Fibroblast of skin of abdomen (primary cell): ENCODE measurements at regions not wholly inside any gene's neighbourhood (a gene's known extent, or its start where the extent isn't known, plus 50 kb on each side); places are given as distances from the start of the nearest gene placed in this dataset.
A peak's percentile ranks its signal among the peaks of the same experiment; 100 is the strongest.

ENCODE experiments used
- DNase-seq: peaks from one replicate; pipeline ENCODE4 v3.0.0-alpha.2; 2013

DNA sequence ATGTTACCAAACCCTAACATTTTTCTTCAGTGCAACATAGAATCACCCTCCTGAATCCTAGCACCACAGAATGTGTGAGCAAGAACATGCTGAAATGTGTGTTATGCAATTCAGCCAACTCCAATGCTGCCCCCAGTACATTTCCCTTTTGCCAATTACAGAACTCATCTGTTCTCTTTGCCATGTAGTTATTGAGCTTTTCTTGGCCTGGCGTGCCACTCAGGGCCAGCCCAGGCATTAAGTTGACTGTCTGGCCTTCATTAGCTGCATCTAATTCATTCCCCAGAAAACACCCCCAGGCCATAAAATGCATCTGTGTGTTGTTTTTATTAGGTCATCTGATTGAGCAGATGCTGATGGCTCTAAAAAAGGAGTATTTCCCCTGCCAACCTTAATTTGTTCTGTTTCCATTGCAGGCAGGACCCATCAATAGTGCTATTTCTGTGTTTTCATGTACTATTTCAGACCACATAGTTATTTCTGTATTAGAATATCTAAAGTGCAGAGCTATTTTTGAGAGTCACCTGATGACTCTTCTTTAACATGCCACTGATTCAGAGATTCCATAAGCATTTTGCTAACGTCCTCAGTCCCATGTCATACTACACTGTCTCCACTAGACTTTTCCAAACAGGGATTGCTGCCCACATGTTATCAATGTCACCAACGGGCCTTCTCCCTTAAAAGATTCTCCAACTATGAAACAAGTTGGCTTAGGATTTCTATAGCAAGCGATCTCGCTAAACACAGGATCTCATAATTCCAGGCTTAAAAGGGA lies 969.7 kb downstream of the CDH11 start:
- DNase-seq = peak; percentile 36

DNA sequence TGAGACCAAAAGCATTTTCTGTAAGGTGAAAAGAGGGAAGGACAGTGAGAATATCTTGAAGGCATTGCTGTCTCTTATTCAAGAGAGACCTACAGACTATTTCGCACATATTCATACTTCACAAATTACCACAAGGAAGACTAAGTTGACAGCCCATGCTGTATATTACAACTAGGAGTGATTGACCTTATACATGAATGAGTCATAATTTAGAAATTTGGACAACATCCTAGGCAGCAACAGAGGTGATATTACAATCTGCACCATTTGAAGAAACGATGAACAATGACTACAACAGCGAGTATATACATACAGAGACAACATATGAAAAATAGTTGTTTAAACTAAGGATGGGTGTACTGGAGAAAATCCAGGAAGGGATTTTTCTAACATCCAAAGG lies 971.7 kb downstream of the CDH11 start:
- DNase-seq = peak; percentile 64

DNA sequence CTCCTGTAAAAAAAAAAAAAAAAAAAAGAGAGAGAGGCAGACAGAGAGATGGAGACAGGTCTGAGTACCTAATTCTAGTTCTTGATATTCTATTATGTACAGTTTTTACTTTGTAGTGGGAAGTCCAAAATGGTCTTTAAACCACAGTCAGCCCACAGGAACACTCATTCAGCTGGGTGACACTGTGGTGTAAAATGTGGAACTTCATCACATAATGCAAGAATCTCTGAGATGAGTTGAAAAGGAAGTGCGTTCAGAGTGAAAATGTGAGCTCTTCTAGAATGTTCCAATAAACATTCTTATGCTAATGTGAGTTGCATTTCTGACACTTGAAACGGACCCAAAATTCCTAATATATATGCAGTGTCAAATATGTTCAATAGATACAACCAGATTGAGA lies 972.1 kb downstream of the CDH11 start:
- no peak for DNase-seq

DNA sequence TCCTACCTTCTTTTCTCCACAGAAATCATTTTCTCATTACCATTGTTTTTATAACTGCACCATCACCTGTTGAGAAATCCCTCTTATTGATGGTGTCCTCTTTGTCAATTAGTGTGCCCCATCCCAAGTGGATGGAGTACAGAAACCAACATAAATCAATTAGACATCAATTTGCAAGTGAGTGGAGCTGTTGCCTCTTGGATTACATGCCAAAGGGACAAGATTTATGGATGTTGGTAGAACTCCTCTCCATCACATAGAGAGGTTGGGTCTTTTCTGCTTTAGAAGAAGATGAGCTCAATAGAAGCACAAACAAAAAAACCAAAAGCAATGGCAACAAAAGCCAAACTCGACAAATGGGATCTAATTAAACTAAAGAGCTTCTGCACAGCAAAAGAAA lies 973.5 kb downstream of the CDH11 start:
- DNase-seq = no peak

DNA sequence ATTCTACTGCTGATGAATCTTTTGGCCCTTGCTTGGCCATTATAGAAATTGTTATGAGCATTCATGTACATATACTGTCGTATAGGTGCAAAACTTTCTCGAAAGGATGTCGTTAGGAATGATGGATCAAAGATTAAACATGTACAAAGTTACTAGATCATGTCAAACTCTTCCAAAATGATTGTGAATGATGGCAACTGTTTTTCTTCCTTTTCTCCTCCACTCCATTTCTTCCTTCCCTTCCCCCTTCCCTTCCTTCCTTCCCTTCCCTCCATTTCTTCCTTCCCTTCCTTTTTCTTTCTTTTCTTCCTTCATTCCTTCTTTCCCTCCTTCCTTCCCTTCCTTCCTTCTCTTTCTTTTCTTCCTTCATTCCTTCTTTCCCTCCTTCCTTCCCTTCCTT lies 973.9 kb downstream of the CDH11 start:
- no peak for DNase-seq

DNA sequence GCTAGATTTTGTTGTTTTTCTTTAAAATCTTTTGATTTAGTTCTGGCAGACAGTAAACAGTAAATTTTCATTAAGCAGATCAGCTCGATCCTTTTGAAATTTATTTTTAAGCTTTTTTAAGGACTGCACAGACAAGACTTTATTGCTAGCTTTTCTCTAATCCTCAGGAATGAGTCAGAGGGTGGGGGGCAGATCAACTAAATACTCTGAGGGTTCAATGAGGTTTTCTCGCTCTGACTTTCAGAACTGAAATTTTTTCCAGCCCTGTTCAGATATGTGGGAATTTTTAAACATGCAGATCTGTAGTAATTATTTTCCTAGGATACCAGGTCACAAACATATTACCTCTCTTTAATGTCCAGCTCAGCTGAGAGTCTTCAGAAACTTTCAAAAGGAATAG lies 977.2 kb downstream of the CDH11 start:
- peak; percentile 52 for DNase-seq

DNA sequence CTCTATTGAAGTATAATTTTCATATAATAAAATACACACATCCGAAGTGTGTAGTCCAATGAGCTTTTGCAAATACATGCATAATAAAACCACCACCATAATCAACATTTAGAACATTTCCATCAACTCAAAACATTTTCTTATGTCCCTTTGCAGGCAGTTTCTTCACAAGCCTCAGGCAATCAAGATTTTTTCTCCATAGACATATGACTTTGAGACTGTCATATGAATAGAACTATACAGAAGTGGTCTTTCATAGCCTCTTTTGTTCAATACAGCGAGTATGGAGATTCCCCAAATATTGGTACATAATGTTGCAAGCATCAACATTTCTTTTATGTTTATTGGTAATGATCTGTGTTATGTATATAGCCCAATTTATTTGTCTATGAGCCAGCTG lies 983.2 kb downstream of the CDH11 start:
- no peak for DNase-seq

DNA sequence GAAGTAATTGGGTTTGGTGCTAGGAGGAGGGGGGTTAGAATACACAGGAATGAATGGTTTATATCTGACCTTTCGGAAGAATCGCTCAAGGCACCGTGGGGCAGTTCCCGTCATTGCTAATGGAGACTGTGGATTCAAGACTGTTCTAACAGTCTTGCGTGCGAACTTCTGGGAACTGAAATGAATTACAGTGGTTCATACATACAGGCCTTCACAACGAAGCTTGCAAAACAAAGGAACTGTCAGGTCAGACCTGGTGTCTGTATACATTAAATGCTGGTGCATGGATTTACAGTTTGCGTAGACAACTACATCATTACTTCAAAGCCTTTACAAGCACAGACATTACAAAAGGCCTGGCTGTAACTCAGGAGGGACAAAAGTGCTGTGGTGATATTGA lies 983.9 kb downstream of the CDH11 start:
- no peak for DNase-seq

DNA sequence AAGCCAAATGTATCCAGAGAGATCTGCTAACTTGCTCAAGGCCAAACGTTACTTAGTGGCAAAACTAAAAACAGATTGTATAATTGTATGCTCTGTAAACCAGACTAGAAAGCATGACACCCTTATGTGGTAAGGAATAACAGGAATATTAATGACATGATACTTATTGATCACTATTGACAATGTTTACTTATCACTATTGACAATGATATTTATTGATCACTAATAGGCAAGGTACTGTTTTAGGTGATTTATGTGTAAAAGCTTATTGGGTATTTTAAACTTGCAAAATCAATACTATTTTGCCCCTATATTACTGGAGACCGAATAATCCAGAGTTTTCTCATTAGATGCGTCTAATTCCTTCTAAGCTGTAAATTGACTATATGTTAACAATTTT lies 985.1 kb downstream of the CDH11 start:
- DNase-seq = no peak

DNA sequence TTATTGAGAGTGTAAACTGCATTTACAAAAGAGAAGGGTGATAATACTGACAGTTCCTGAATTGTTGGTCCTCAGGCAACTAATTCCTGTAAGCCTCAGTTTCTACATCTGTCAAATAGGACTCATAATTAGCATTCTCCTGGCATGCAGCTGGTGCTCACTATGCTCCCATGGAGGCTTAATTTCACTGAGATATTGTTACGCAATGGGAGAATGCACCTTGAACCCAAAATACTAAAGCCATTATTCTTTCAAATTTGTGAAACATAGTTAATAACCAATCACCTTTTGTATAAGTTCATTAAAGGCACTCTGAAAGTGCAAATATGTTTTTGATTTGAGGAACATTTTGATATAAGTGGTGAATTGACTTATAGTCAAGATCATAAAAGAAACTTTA lies 985.5 kb downstream of the CDH11 start:
- no peak for DNase-seq

DNA sequence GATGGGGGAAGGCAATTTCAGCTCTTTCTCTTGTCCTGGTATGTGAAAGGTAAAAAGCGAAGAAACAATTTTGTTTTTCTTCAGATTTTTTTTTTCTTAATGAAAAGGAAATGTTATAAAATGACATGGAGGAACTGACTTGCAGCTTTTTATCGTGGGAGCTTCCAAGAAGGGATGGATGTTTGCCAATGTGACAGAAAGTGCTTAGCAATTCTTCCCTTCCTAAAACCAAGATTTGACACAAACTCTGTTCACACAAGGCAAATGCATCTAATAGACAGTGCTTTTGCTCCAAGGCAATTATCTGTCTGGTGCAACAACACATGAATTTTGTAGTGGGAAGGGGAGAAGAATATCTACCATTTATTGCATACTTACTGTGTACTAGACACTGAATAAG lies 988.5 kb downstream of the CDH11 start:
- no peak for DNase-seq

DNA sequence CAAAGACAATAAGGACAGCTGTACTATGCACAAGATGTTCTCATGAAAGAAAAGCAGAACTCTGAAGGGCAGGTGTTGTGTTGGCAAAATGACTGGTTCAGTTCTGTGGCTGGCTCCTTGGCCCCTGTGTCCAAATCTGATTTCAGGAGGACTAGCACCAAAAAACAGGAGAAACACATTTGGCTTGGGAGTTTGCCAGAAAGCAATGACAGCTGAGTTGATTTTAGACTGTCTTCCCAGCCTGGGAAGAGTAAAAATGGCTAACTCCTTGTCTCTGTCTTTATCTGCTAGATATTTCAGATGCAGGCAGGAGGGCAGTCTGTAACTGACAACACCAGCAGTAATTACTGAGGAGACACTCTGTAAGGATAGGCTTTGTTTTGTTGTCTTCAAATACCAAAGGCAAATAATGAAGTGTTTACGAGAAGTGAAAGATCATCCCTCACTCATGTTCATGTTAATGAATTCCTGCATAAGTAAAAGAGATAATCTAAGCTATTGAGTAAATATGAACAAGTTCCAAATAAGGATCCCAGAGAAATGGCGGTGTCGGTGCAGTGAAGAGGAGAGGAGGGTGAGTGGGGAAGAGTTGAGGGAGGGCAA lies 989.0 kb downstream of the CDH11 start:
- DNase-seq = no peak

DNA sequence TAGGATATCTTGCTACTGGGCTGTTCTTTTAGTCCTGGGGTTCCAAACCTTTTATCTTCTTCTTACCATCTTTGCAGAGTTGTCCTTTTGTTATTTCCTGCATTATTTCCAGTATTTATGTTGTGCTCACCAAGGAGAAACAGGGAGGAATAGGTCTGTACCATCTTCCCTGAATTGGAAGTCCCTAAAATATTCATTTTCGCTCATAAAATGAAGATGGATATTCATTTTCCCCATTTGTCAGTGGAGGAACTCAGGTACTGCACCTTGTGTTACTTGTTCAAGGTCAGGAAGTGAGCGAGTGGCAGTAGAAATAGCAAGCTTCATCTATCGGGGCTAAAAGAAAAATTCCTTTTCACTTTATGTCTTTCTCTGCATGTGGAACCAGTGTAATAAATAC lies 989.7 kb downstream of the CDH11 start:
- no peak for DNase-seq

DNA sequence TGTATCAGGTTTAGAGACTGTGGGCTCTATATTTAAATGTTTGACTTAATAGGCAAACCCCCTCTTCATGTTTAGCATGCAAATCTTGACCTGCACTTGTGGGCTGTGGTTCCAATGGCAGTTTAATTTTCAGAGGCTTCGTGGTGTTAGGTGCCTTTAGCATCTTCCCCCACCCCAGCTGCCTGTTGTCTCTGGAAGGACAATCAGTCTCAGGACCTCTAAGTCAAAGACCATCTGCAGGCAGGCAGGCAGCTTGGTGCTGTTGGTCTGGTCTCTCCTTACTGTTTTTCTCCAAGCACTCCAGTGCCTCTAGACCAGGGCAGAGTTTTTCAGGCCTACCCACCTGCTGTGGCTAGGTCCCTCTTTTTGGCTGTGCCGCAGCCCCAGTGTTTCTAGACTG lies 990.4 kb downstream of the CDH11 start:
- no peak for DNase-seq

DNA sequence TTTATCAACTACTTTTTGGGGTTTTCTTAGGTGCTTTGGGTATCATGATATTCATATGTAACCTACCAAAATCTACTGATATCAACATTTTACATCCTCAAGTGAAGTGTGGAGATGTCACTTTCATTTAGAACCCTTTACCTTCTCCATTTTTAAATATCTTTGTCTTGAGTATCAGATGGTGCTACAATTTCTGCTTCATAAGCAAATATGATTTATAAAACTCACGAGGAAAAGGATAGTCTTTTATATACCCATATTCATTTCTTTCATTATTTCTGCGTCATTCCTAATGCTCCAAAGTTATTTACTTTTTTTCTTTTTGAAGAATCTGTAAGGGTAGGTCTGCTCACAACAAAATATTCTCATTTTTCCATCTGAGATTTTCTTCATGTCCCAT lies 991.7 kb downstream of the CDH11 start:
- no peak for DNase-seq

DNA sequence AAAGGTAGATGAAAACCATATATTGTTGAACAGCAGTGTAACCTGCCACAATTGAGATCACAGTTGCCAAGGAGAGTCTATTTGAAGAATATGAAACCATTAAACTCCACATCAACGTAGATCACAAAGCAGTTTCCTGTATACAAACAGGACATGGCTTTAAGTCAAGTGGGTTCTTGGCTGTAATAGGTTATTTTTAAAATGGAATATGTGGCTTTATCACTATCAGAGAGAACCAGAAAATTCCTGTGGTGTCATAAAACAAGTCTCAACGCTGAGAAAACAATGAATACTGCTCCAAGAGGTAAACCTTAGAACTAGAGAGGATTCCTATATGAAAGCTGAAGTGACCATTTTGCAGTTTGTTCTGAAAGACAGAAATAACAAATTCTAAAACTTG lies 999.7 kb downstream of the CDH11 start:
- peak; percentile 17 for DNase-seq

DNA sequence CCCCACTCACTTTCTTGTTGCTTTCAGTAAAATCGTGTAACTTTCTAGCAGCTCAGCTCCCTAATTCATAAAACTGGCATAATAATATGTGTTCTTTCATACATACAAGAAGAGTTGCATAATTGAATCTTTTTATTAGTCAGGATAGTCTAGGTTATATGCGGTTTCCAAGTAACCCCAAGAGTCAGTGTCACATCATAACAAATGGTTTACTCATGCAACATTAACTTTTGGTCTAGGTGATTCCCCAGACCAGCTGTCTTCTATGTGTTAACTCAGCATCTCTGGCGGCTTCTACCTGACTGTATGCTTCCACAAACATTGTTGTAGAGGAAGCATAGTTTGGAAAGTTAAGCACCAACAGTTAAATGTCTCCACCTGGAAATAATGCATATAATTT lies 1000.4 kb downstream of the CDH11 start:
- peak; percentile 67 for DNase-seq

DNA sequence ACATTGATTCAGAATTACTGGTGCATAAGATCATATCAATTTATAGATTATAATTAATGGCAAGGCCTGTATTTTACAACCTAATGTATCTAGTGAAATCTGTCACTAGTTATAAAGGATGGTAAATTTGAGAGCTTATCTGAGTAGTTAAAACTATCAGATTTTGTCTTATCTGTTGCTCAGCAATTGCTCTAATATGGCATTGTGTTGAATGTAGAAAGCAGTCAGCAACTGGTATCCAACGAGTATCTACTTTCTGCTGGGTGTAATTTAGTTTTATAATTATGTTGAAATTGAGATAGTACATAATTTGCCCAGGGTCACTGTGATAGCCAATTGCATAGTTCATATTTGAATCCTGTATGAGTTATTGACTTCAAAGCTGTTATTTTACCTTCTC lies 1005.7 kb downstream of the CDH11 start:
- DNase-seq = no peak

DNA sequence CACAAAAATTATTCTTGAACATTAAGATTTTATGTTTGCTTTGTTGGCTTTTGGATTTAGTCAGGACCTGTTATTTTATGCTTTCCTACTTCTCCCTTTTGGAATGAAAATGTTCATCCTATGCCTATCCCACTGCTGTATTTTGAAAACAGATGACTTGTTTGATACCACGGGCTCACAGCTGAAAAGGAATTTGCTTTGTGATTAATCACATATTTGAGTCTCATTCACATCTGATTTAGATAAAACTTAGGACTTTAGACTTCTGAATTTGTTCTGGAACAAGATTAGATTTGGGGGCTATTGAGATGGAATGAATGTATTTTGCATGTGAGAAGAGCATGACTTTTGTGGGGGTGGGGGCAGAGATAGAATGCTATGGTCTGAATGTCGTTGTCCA lies 1012.6 kb downstream of the CDH11 start:
- DNase-seq = peak; percentile 68

DNA sequence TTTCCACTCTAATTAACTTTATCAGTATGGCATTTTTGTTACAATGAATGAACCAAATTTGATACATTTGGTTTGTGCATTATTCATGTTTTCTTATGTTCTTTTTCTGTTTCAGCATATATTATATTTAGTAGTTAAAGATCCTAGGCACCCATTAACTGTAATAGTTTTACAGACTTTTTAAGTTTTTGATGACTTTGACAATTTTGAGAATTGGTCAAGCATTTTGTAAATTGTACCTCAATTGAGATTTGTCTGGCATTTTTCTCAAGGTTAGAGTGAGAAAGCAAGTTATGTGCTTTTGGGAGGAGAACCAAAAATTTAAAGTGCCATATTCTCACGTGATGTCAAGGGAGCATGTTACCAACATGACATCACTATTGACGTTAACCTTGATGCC lies 1019.2 kb downstream of the CDH11 start:
- DNase-seq = no peak

DNA sequence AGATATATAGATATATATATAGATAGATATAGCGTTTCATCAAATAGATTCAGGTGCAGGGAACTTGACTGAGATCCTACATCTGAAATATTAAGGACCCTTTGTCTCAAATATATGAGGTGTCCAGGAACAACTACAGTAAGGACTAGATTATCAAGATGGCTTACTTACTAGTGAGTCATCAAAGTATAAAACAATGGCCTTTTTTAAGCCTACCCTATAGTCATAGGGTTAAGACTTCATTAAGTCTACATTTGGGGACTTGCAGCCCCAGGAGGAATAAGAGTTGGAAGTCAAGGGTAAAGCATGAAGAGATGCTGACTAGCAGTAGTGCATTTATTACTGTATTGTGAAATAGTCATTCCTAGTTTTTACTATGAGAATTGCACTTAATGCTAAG lies 1023.4 kb downstream of the CDH11 start:
- no peak for DNase-seq

DNA sequence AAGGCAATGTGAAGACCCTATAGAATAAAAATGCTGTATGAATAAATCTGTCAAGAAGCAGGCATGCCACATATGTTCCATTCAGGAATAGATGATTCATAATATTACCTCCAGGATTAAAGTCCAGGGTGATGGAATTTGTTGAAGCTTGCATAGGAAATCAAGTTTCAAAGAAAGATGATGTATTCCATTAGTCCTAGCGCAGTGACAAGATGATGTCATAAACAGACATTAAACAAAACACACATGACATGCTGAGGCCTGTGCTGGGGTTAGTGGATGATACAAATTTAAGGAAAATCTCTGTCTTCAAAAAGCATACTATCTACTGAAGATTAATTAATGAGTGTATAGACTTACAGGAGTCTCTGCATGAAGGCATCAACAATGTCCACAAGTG lies 1025.2 kb downstream of the CDH11 start:
- DNase-seq = peak; percentile 45

DNA sequence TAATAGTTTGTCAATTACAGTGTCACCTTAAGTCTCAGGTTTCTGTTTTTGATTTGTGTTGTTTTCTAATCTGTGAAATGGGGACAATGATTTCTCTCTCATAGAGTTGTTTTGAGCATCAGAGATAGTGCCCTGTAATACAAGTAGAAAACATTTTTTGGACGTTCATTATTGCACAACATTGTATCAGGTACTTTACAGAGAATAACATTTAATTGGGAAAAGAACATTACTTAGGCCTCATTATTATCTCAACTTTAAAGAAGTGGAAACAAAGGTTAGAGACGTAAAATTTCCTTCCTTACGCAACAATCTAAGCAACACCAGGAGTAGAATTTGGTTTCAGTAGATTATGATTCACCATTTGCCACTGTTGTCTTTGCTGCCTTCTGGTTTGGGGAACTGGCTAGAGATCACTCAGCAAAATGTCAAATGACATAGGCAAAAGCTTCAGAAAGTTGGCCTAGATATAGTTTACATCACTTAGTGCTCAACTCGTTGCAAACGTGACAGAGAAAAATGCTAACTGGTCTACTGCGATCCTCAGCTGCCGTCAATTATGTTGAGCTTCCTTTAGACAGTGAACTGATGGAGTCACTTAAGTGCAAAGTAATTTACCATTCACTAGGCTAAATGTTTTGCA lies 1026.8 kb downstream of the CDH11 start:
- DNase-seq = peak; percentile 78
